Prostate gland (tissue), 2 donors: ENCODE measurements at regions not wholly inside any gene's neighbourhood (a gene's known extent, or its start where the extent isn't known, plus 50 kb on each side); places are given as distances from the start of the nearest gene placed in this dataset.

ENCODE experiments used
- POLR2A ChIP-seq: fragments of 450-650 bp; IDR thresholded peaks from one replicate; pipeline ENCODE4 v1.6.1; 2016; ENCODE audit warnings: antibody characterized with exemption, mild to moderate bottlenecking
- TF ChIP-seq, protein P1 (sequence below), 4 experiments: fragments of 200-600 bp in 2 of 4; fragments of 450-650 bp in 2 of 4; sonication (generic) in 2 of 4; IDR thresholded peaks; 1 replicate in 3 of 4; 2 replicates in 1 of 4; pipeline ENCODE4 v1.5.1; 2016 to 2019; ENCODE audit warnings: antibody characterized with exemption in 4 of 4, mild to moderate bottlenecking in 2 of 4, moderate library complexity in 2 of 4

DNA sequence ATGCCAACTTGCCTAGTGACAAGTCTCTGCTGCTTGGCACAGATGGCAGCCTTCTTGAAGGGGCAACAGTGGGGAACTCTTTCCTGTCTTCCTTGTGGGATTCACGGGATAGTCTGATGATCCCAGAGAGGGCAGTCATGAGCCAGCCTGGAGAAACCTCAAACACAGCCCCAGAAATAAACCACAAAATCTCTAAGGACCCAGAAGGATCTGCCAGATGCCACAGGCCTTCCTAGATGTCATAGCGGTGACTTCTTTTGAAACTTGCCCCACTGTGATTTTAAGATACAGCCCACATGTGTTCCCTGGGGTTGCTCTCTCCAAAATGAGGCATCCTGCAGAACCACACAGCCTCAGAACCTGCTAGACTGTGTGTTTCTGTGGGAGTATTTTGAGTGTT, 707.6 kb upstream of the TSPY4 start:
- TF ChIP-seq, protein P1, sequence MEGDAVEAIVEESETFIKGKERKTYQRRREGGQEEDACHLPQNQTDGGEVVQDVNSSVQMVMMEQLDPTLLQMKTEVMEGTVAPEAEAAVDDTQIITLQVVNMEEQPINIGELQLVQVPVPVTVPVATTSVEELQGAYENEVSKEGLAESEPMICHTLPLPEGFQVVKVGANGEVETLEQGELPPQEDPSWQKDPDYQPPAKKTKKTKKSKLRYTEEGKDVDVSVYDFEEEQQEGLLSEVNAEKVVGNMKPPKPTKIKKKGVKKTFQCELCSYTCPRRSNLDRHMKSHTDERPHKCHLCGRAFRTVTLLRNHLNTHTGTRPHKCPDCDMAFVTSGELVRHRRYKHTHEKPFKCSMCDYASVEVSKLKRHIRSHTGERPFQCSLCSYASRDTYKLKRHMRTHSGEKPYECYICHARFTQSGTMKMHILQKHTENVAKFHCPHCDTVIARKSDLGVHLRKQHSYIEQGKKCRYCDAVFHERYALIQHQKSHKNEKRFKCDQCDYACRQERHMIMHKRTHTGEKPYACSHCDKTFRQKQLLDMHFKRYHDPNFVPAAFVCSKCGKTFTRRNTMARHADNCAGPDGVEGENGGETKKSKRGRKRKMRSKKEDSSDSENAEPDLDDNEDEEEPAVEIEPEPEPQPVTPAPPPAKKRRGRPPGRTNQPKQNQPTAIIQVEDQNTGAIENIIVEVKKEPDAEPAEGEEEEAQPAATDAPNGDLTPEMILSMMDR (IDR thresholded peaks at IDR 0.05), result no peak
- no peak for TF ChIP-seq POLR2A
